B cell (primary cell): ENCODE measurements at regions not wholly inside any gene's neighbourhood (a gene's known extent, or its start where the extent isn't known, plus 50 kb on each side); places are given as distances from the start of the nearest gene placed in this dataset.
"Not testable (repeated sequence)": the region's sequence is repeated elsewhere in the genome, so short reads cannot be mapped to it uniquely, and the experiment has no call there.

Source experiments
- EZH2 ChIP-seq: IDR thresholded peaks from 2 replicates; pipeline ENCODE4 v1.6.1; 2012; ENCODE audit warnings: borderline replicate concordance, low read depth, mild to moderate bottlenecking, moderate library complexity, low read length; ENCODE audit not compliant: insufficient read depth, poor library complexity, severe bottlenecking
- TF ChIP-seq, protein P1 (sequence below): fragments of 200-600 bp; IDR thresholded peaks from one replicate; pipeline ENCODE4 v1.8.0; 2022; ENCODE audit warnings: antibody characterized with exemption, mild to moderate bottlenecking

GRCh38 chr22:16730894-16731293 is 94.3 kb downstream of the XKR3 start:
- TF ChIP-seq, protein P1, sequence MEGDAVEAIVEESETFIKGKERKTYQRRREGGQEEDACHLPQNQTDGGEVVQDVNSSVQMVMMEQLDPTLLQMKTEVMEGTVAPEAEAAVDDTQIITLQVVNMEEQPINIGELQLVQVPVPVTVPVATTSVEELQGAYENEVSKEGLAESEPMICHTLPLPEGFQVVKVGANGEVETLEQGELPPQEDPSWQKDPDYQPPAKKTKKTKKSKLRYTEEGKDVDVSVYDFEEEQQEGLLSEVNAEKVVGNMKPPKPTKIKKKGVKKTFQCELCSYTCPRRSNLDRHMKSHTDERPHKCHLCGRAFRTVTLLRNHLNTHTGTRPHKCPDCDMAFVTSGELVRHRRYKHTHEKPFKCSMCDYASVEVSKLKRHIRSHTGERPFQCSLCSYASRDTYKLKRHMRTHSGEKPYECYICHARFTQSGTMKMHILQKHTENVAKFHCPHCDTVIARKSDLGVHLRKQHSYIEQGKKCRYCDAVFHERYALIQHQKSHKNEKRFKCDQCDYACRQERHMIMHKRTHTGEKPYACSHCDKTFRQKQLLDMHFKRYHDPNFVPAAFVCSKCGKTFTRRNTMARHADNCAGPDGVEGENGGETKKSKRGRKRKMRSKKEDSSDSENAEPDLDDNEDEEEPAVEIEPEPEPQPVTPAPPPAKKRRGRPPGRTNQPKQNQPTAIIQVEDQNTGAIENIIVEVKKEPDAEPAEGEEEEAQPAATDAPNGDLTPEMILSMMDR = not testable (repeated sequence)
- not testable (repeated sequence) for TF ChIP-seq EZH2
